Mucosa of descending colon (tissue), 3 donors: ENCODE measurements at regions not wholly inside any gene's neighbourhood (a gene's known extent, or its start where the extent isn't known, plus 50 kb on each side); places are given as distances from the start of the nearest gene placed in this dataset.
"Not testable (repeated sequence)": the region's sequence is repeated elsewhere in the genome, so short reads cannot be mapped to it uniquely, and the experiment has no call there.

Source experiments
- ATAC-seq: fragments of 200-7000 bp; cut with Tn5 transposase; one replicate; pipeline ENCODE4 v1.9.1; 2020; ENCODE audit warnings: mild to moderate bottlenecking, moderate library complexity
- DNase-seq, 3 donors: peaks; one replicate each; pipeline ENCODE4 v3.0.0-alpha.2; 2020
- H3K36me3 ChIP-seq: fragments of 200-600 bp; one replicate; pipeline ENCODE4 v1.8.0; 2021; ENCODE audit warnings: low read depth, mild to moderate bottlenecking
- H3K4me1 ChIP-seq: fragments of 200-600 bp; one replicate; pipeline ENCODE4 v1.8.0; 2021; ENCODE audit warnings: low read depth, mild to moderate bottlenecking
- H3K4me3 ChIP-seq: fragments of 200-600 bp; one replicate; pipeline ENCODE4 v1.8.0; 2021; ENCODE audit warnings: mild to moderate bottlenecking
- H3K9me3 ChIP-seq: fragments of 200-600 bp; one replicate; pipeline ENCODE4 v1.8.0; 2021; ENCODE audit warnings: mild to moderate bottlenecking
- intact Hi-C, 2 donors: fragments of 100-400 bp; cut with DNase I in 1 of 2; cut with micrococcal nuclease in 1 of 2; formaldehyde crosslinking; loops; one replicate each; pipeline versions ENCODE4 v1.11.0 to v1.11.1; 2022; cut with DNase I, micrococcal nuclease
- TF ChIP-seq, protein P1 (sequence below): fragments of 200-600 bp; IDR thresholded peaks from one replicate; pipeline ENCODE4 v1.8.0; 2022; ENCODE audit warnings: antibody characterized with exemption, mild to moderate bottlenecking
- donor health status: DM: no; HTN: no; CAD: no; lungs with moderate emphysema.
- donor health status: DM: no; HTN: no; CAD: no.
- donor health status: DM: no; HTN: yes; CAD: no.

GRCh38 chr2:121833358-121833723 is 77.9 kb downstream of the TSN start:
- TF ChIP-seq, protein P1, sequence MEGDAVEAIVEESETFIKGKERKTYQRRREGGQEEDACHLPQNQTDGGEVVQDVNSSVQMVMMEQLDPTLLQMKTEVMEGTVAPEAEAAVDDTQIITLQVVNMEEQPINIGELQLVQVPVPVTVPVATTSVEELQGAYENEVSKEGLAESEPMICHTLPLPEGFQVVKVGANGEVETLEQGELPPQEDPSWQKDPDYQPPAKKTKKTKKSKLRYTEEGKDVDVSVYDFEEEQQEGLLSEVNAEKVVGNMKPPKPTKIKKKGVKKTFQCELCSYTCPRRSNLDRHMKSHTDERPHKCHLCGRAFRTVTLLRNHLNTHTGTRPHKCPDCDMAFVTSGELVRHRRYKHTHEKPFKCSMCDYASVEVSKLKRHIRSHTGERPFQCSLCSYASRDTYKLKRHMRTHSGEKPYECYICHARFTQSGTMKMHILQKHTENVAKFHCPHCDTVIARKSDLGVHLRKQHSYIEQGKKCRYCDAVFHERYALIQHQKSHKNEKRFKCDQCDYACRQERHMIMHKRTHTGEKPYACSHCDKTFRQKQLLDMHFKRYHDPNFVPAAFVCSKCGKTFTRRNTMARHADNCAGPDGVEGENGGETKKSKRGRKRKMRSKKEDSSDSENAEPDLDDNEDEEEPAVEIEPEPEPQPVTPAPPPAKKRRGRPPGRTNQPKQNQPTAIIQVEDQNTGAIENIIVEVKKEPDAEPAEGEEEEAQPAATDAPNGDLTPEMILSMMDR, result no peak
- Histone ChIP-seq H3K4me1 (peaks cover 3% of the 10 kb centered on the region), H3K36me3 (no peaks in the 10 kb centered on the region), H3K9me3 (no peaks in the 10 kb centered on the region), H3K4me3 (no peak overlapping the region)
- ATAC-seq (no peak), DNase-seq (no peak)
- intact Hi-C loops, result no loop called here

- H3K4me1 ChIP-seq, result peaks cover 7% of the 10 kb centered on the region
- no peaks in the 10 kb centered on the region for H3K9me3 ChIP-seq
- TF ChIP-seq, protein P1, result no peak
- no peak overlapping the region for H3K4me3 ChIP-seq
- intact Hi-C loops, result no loop called here
- ATAC-seq (no peak), DNase-seq (no peak)
- H3K36me3 ChIP-seq, result no peaks in the 10 kb centered on the region
These were observed 81.2 kb downstream of the TSN start for GRCh38 chr2:121836611-121837010.

DNA sequence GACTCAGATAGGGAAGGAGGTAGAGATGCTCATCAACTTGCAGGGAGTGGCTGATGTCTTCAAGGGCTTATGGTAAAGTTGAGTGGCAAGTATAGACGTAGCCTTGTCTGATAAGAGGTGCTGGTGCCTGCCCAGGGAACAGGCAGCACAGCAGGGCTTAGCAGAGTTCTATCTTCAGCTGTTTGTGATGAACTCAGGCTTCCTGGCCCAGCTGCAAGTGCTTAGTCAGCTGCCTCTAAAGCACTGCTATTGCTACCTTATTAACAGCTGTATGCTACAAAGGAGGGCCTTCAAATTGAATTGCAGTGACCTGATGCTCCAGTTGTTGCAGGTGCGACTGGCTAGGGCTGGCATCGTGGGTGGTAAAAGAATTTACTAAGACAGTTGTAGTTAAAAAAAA is 82.1 kb downstream of the TSN start:
- ATAC-seq, result no peak

GRCh38 chr2:121838551-121838950 is 83.1 kb downstream of the TSN start:
- intact Hi-C loops, result no loop called here
- peak; percentile 94 for ATAC-seq
- DNase-seq, result peak in 1 of 3 donors; percentile 18
- Histone ChIP-seq H3K9me3 (no peaks in the 10 kb centered on the region), H3K4me1 (peaks cover 7% of the 10 kb centered on the region), H3K4me3 (no peak overlapping the region), H3K36me3 (no peaks in the 10 kb centered on the region)
- TF ChIP-seq, protein P1, result no peak

More for the DNA sequence above, 82.1 kb downstream of the TSN start:
- intact Hi-C loops, result no loop called here
- no peaks in the 10 kb centered on the region for H3K36me3 ChIP-seq
- DNase-seq, result no peak
- no peaks in the 10 kb centered on the region for H3K9me3 ChIP-seq
- peaks cover 7% of the 10 kb centered on the region for H3K4me1 ChIP-seq
- H3K4me3 ChIP-seq, result no peak overlapping the region
- TF ChIP-seq, protein P1, result no peak

DNA sequence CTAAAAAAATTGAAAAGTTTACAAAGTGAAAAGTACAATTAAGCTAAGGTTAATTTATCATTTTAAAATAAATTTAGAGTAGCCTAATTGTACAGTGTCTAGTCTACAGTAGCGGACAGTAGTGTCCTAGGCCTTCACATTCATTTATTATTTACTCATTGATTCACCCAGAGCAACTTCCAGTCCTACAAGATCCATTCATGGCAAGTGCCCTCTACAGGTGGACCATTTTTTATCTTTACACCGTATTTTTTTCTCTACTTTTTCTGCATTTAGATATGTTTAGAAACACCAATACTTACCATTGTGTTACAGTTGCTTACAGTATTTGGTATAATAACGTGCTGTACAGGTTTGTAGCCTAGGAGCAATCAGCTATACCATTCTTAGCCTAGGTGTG is 84.1 kb downstream of the TSN start:
- H3K4me3 ChIP-seq, result no peak overlapping the region
- ATAC-seq, result no peak
- peaks cover 7% of the 10 kb centered on the region for H3K4me1 ChIP-seq
- TF ChIP-seq, protein P1, result no peak
- H3K36me3 ChIP-seq, result no peaks in the 10 kb centered on the region
- no peak for DNase-seq
- no peaks in the 10 kb centered on the region for H3K9me3 ChIP-seq
- intact Hi-C loops, result no loop called here

DNA sequence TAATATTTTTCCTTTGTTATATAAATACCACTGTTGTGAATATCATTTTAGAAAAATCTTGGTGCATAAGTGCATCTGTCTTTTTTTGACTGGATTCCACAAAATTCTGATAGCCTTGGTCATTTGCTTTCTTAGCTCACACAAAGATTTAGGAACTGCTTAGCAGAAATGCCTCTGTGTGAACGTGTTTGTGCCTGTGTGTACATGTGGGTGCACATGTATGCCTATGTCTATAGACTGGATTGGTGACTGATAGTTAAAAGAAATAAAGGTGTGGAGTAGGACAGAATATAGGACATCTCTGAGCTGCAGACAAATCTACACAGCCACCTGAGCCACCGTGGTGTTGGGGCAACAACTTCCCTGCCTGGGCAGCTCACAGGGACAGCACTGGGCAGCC is 93.8 kb downstream of the TSN start:
- Histone ChIP-seq H3K36me3 (no peaks in the 10 kb centered on the region), H3K4me3 (no peak overlapping the region), H3K4me1 (no peaks in the 10 kb centered on the region), H3K9me3 (no peaks in the 10 kb centered on the region)
- TF ChIP-seq, protein P1, result no peak
- ATAC-seq, result no peak
- intact Hi-C loops, result no loop called here
- no peak for DNase-seq

DNA sequence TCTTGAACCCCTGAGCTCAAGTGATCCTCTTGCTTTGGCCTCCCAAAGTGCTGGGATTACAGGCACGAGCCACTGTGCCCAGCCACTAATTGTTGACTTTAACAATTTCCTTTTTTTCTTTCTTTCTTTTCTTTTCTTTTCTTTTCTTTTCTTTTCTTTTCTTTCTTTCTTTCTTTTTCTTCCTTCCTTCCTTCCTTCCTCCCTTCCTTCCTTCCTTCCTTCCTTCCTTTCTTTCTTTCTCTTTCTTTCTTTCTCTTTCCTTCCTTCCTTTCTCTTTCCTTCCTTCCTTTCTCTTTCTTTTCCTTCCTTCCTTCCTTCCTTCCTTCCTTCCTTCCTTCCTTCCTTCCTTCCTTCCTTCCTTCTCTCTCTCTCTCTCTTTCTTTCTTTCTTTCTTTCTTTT is 97.7 kb downstream of the TSN start:
- H3K4me1 ChIP-seq, H3K9me3 ChIP-seq, H3K36me3 ChIP-seq, intact Hi-C loops, H3K4me3 ChIP-seq, DNase-seq, ATAC-seq: not testable (repeated sequence)
